ENCODE measurements at regions not wholly inside any gene's neighbourhood (a gene's known extent, or its start where the extent isn't known, plus 50 kb on each side); places are given as distances from the start of the nearest gene placed in this dataset.

GRCh38 chr14:42944284-42944683, 1337.6 kb downstream of the LRFN5 start:
- no peak overlapping the region for H3K27ac ChIP-seq (ENCODE audit: low read length in 2 of 2)
- no peaks in the 10 kb centered on the region for H3K27me3 ChIP-seq (replicated peaks in 1 of 4; ENCODE audit: control extremely low read depth in 1 of 4, control insufficient read depth in 3 of 4, insufficient read depth in 4 of 4, low read length in 3 of 4)
- H3K4me2 ChIP-seq (replicated peaks; ENCODE audit: low read depth, low read length, poor library complexity, severe bottlenecking): no peak overlapping the region
- DNase-seq: no peak
- no peaks in the 10 kb centered on the region for H3K4me1 ChIP-seq (ENCODE audit: control insufficient read depth in 2 of 2, insufficient read depth in 2 of 2, low read length in 2 of 2)
- intact Hi-C loops (cut with micrococcal nuclease): no loop called here
- no peaks in the 10 kb centered on the region for H3K9me3 ChIP-seq (ENCODE audit: control extremely low read depth in 1 of 3, control insufficient read depth in 2 of 3, insufficient read depth in 1 of 3, low read length in 2 of 3)
- Mint-ChIP-seq H3K4me3 (no peak overlapping the region), H3K4me1 (no peaks in the 10 kb centered on the region), H3K27me3 (no peaks in the 10 kb centered on the region), H3K27ac (no peak overlapping the region), H3K9me3 (ENCODE audit: insufficient read depth) (peaks cover 2% of the 10 kb centered on the region)
- ChIA-PET POLR2A (no interaction called here), CTCF (no interaction called here)
- no peak overlapping the region for H2AFZ ChIP-seq (ENCODE audit: insufficient read depth, low read depth, low read length, poor library complexity, severe bottlenecking)
- H3K36me3 ChIP-seq (replicated peaks in 1 of 2; ENCODE audit: control extremely low read depth in 1 of 2, control insufficient read depth in 1 of 2, extremely low read depth in 1 of 2, insufficient read depth in 2 of 2, low read length in 1 of 2): no peaks in the 10 kb centered on the region
- no peaks in the 10 kb centered on the region for H4K20me1 ChIP-seq (ENCODE audit: control insufficient read depth, insufficient read depth, low read length, poor library complexity, severe bottlenecking)
- H3K4me3 ChIP-seq (ENCODE audit: control extremely low read depth in 1 of 5, extremely low read depth in 1 of 5, insufficient read depth in 1 of 5, low read depth in 2 of 5, low read length in 4 of 5): no peak overlapping the region
- TF ChIP-seq EZH2 (IDR thresholded peaks at IDR 0.05; ENCODE audit: borderline replicate concordance, insufficient read depth, low read depth, low read length, poor library complexity, severe bottlenecking) (no peak), CTCF (IDR thresholded peaks at IDR 0.05) (no peak)
- no peaks in the 10 kb centered on the region for H3K79me2 ChIP-seq (ENCODE audit: control insufficient read depth, insufficient read depth, low read length)
- 63% methylated on average over 1 of the region's 2 CpGs for whole genome bisulfite sequencing (ENCODE audit: insufficient coverage)
- ATAC-seq (ENCODE audit: low read depth): no peak
- H3K9ac ChIP-seq (ENCODE audit: low read length): no peak overlapping the region

GRCh38 chr14:42931308-42931707, 1324.6 kb downstream of the LRFN5 start:
- WGBS (ENCODE audit: insufficient coverage): no CpG with 5 or more reads among the region's 2 CpGs
- Histone ChIP-seq H3K9me3 (ENCODE audit: control extremely low read depth in 1 of 3, control insufficient read depth in 2 of 3, insufficient read depth in 1 of 3, low read length in 2 of 3) (peaks cover 0 to 6% (median 3%) of the 10 kb centered on the region in 3 donors), H3K27ac (ENCODE audit: low read length in 2 of 2) (no peak overlapping the region), H3K4me3 (ENCODE audit: control extremely low read depth in 1 of 5, extremely low read depth in 1 of 5, insufficient read depth in 1 of 5, low read depth in 2 of 5, low read length in 4 of 5) (no peak overlapping the region), H3K4me1 (ENCODE audit: control insufficient read depth in 2 of 2, insufficient read depth in 2 of 2, low read length in 2 of 2) (no peaks in the 10 kb centered on the region), H3K36me3 (replicated peaks in 1 of 2; ENCODE audit: control extremely low read depth in 1 of 2, control insufficient read depth in 1 of 2, extremely low read depth in 1 of 2, insufficient read depth in 2 of 2, low read length in 1 of 2) (no peaks in the 10 kb centered on the region), H3K27me3 (replicated peaks in 1 of 4; ENCODE audit: control extremely low read depth in 1 of 4, control insufficient read depth in 3 of 4, insufficient read depth in 4 of 4, low read length in 3 of 4) (no peaks in the 10 kb centered on the region), H3K9ac (ENCODE audit: low read length) (no peak overlapping the region), H4K20me1 (ENCODE audit: control insufficient read depth, insufficient read depth, low read length, poor library complexity, severe bottlenecking) (no peaks in the 10 kb centered on the region), H3K79me2 (ENCODE audit: control insufficient read depth, insufficient read depth, low read length) (no peaks in the 10 kb centered on the region), H2AFZ (ENCODE audit: insufficient read depth, low read depth, low read length, poor library complexity, severe bottlenecking) (no peak overlapping the region), H3K4me2 (replicated peaks; ENCODE audit: low read depth, low read length, poor library complexity, severe bottlenecking) (no peak overlapping the region)
- POLR2A ChIA-PET: no interaction called here
- intact Hi-C loops (cut with micrococcal nuclease): no loop called here
- no peak overlapping the region for H3K27ac Mint-ChIP-seq
- H3K4me1 Mint-ChIP-seq: no peaks in the 10 kb centered on the region
- no peak overlapping the region for H3K4me3 Mint-ChIP-seq
- no peaks in the 10 kb centered on the region for H3K27me3 Mint-ChIP-seq
- DNase-seq: no peak
- CTCF ChIA-PET: no interaction called here
- H3K9me3 Mint-ChIP-seq (ENCODE audit: insufficient read depth): no peaks in the 10 kb centered on the region
- TF ChIP-seq EZH2 (IDR thresholded peaks at IDR 0.05; ENCODE audit: borderline replicate concordance, insufficient read depth, low read depth, low read length, poor library complexity, severe bottlenecking) (no peak), CTCF (IDR thresholded peaks at IDR 0.05) (no peak)
- ATAC-seq (ENCODE audit: low read depth): no peak

All from B cell (primary cell).